HG02678 (cell line): ENCODE measurements at regions not wholly inside any gene's neighbourhood (a gene's known extent, or its start where the extent isn't known, plus 50 kb on each side); places are given as distances from the start of the nearest gene placed in this dataset.

Source experiments
- ATAC-seq: cut with Tn5 transposase; IDR thresholded peaks from one replicate; pipeline ENCODE4 v1.9.1; 2021; ENCODE audit warnings: mild to moderate bottlenecking, moderate library complexity; ENCODE audit not compliant: unreplicated experiment

GRCh38 chr21:38556390-38556789, 58.1 kb upstream of the ERG start:
- no peak for ATAC-seq

GRCh38 chr21:38561205-38561604, 62.9 kb upstream of the ERG start:
- ATAC-seq: no peak

- ATAC-seq: no peak
Observed at GRCh38 chr21:38561613-38562581, 63.6 kb upstream of the ERG start.

DNA sequence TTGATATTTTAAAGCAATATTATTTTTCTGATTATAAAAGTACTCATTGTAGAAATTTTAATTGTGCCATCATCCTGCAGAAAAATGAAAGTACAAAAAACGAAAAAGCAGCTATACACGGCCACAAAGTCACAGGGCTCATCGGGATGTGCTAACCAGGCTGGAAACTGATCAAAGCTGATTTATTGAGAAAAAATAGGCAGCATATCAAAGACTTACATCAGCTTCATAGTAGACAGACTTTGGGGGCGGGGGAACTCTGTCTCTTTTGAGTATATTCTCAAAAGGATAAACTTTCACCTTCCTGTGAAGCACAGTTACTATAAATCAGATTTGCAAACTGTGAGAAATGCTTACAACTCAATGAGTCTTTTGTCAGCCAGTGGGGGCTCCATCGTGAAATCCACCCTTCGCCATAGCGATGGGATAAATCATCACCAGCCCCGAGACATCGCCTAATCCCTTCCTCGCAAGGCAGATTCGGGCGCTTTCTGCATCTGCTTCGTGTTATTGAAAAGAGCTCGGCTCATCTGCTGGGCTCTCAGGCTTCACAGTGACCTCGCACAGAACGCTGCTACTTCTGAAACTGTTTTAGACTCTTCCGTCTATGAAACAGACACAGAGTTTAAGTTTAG, 69.2 kb upstream of the ERG start:
- no peak for ATAC-seq

DNA sequence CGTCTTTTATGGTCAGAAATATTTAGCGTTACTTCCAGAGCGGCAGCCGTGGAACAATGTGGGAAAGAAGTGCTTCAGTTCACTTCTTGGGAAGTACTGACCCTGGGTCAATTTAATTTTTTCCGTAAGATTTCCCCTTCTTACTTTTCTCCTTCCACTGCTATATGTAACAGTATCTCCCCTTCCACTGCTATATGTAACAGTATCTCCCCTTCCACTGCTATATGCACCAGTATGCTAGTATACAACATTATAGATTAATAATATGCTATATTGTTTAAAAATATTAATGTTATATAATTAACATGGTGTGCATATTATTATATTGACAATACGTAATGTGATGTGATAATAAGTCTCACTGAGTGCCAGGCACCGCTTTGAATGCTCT, 69.7 kb upstream of the ERG start:
- no peak for ATAC-seq

GRCh38 chr21:38569733-38570132, 71.5 kb upstream of the ERG start:
- ATAC-seq: no peak

DNA sequence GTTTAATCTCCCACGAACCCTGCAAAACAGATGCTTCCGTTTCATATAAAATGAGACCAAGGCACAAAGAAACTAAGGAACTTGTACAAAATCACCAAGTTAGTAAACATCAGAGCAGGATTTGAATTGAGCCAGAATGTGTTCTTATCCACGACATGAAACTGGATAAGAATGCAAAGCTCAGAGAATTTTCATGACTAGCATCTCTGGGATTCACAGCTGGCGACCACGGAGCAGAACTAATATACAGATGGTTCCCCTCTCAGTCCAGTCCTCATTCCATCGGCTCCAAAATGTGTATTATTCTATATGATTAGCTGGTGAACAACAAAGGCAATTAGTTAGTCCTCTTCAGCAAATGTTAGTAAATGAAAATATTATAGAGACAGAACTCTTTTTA, 72.3 kb upstream of the ERG start:
- no peak for ATAC-seq

DNA sequence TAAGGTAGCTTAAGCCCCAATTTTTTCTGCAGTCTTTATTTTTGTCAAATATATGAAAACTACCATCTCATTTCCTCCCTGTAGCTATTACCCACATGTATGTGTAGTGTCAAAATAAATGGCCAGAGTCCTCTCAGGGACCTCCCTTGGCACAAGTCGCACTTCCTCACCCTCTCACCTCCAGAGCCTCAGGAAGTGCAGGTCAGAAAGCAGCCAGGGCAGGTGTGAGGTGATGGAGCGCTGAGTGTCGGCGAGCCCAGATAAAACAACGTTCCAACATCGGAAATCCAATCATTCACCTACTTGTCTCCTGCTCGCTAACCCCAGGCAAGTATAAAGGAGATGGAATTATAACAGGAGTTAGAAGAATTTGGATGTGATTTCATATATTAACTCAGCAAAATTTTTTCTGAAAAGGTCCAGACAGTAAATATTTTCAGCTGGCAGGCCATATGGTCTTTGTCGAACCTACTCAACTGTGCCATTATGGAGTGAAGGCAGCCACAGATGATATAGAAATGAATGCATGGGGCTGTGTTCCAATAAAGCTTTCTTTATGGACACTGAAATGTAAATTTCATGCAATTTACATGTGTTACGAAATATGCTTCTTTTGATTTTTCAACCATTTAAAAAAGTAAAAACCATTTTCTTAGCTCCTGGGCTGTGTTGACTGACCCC, 76.8 kb upstream of the ERG start:
- no peak for ATAC-seq

GRCh38 chr21:38577887-38578286, 79.6 kb upstream of the ERG start:
- ATAC-seq: no peak

DNA sequence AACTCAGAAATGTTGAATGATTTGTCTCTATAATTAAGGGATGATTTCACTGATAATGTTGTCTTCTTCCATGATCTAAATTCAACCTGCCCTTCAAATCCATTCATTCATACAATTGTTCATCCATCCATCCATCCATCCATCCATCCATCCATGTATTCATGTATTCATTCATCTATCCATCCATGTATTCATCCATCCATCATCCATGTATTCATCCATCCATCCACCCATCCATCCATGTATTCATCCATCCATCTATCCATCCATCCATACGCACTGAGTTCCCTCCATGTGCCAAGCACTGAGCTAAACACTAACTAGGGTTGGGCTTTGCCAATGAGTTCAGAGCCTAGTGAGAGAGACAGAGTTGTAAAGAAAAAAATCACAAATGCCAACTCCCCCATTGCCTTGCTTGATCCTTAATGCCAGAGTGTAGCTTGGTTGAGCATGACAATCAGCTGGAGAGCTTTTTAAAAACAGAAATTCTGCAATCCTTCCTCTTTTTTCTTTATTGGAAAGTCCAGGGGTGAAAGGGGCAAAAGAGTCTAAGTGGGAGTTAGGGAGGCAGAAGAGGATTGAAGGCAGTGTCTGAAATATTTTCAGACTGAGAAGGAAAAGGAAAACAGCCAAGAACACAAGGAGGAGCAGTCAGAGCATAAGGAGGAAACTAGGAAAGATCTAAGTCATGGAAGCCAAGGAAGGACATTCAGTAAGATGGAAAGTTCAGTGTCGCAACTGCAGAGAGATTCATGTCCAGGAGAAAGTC, 92.4 kb upstream of the ERG start:
- no peak for ATAC-seq

GRCh38 chr21:38591218-38591537, 92.9 kb upstream of the ERG start:
- no peak for ATAC-seq

DNA sequence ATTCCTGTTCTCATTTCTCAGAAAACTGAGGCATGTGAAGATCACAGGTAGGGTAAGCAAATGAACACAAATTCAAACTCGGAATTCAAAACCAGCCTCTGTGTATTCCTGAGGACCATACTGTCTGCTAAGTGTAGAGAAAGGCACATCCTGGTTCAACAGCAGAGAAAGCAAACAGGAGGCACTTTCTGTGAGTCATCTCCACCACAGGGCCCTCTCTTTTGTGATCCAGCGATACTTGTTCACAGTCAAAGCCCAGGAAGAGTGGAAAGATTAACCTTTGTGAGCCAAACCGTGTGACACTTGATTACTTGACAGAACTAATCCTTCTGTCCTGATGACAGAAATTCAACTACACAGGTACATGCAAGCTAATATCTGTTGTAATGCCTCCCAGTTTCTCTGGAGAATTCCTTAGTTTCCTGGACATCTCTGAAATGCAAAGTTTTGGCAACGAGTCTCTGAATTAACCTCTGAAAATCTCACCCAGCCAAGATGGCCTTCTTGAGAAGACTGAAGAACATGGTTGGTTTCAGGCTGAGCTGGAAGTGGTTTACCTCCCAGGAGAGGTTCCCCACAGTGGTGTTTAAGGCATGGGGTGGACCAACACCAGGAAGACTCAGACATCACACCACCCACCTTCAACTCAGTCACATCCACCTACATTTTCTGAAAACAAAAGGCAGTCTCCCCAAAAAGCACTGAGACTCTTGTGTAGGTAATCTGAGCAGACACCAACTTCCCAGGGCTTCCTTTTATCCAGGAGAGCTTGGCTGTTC, 98.2 kb upstream of the ERG start:
- ATAC-seq: no peak

- ATAC-seq: no peak
Observed at GRCh38 chr21:38597421-38597820, 99.1 kb upstream of the ERG start.

DNA sequence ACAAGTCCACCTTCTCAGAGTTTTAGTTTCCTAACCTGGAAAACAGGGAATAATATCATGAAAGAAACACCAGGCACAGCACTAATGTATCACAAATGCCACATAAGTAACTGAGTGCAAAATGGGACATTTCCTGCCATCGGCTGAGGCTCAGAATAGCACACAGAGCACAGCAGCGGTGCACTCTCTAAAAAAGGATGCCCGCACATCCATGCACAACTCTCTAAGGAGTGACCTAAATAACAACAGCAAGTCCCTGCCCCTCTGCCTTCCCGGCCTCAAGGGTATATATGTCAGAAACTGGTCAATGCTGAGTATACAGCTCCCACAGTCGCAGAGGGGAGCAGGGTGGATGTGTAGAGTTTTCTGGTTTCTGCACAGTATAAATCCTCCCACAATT, 100.1 kb upstream of the ERG start:
- no peak for ATAC-seq

- no peak for ATAC-seq
Observed at GRCh38 chr21:38599381-38599975, 101.2 kb upstream of the ERG start.

DNA sequence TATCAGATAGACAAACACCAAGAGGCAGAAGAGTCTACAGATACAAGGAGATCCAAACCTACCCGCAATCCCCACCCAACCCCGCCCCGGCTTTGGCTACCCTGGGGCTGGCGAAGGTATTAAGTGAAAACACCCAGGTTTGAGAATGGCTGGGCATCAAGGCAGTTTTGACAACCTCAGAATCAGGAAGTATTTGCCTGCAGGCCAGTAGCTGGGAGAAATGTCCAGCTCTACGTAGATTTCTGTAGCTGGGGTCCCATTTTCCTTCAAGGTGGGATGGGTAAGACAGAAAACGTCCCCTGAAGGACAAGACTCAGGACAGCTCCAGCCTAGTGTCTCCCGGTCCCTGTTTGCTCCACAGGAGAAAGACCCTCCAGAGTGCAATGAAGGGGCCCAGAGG, 101.8 kb upstream of the ERG start:
- ATAC-seq: no peak

DNA sequence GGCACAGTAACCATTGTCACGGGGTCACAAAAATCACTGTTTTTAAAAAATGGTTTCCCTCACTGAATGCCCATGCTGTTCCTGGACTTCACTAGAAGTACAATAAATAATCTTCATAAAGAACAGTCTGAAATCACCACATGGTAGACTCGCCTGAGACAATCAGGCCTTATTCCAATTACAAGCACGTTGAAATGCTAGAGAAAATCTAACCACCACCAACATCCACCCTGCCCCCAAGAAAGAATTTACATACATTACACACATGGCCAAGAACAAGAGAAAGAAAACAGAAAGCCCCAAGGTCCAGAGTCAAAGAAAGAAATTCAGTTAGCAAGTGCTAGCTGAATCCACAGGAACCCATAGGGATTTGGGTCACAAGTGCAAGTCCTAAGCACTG, 107.0 kb upstream of the ERG start:
- ATAC-seq: no peak

DNA sequence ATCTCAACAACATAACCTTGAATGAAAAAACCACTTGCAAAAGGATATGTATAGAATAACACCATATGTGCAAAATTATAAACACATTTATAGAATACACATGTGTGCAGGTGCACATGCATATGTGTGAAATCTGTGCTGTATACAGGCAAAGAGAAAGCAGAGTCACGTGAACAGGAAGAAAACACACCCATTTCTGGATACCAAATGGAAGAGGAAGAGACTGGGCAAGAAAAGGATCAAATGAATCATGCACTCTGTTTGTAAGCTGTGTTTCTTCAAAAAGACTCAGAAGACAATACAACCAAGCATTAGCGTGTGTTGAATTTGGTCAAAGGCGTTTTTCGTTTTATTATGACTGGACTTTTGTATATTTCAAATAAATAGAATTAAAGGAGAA, 111.3 kb upstream of the ERG start:
- ATAC-seq: no peak

GRCh38 chr21:38610623-38611251, 112.5 kb upstream of the ERG start:
- no peak for ATAC-seq

DNA sequence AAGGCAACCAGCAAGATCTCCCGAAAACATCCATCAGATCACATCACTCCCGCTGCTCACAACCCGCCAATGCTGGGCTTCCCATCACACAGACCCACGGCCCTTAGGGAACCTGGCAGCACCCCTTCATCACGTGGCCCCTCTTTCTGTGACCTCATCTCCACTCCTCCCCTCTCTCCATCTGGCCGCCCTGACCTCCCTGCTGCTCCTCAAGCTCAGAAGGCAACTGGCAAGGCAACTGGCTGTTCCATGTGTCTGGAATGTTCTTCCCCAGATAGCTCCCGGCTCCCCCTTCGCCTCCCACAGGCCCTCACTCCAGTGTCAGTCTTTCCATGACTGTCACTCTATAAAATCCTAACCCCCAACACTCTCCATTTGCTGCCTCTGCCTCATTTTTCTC, 113.0 kb upstream of the ERG start:
- ATAC-seq: no peak
